ENCODE measurements at regions not wholly inside any gene's neighbourhood (a gene's known extent, or its start where the extent isn't known, plus 50 kb on each side); places are given as distances from the start of the nearest gene placed in this dataset.

DNA sequence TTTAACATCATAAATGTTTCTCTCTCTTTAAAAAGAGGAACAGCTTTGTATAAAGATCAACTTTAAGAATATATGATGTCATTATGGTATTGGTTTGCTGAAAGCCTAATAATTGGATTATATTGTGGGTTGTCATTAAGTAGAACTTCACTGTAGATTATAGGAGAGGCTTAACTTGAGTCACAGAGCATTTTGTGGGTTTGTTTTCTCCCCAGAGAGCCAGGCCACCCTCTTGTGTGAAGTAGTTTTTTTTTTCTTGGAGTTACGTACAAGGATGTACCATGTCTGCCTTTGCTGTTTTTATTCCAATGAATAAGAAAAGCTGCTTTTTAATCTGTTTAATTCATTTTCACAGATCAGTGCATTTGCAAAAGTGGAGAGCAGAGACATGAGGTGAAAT, 354.8 kb upstream of the TBL1XR1 start:
- Histone ChIP-seq H4K20me1 (ENCODE audit: insufficient read depth, low read length, poor library complexity, severe bottlenecking) (no peaks in the 10 kb centered on the region), H3K9ac (ENCODE audit: low read depth, low read length, poor library complexity, severe bottlenecking) (peak overlapping the region; percentile 55), H3K79me2 (ENCODE audit: insufficient read depth, low read length) (no peaks in the 10 kb centered on the region), H3K4me2 (ENCODE audit: low read depth, low read length, poor library complexity, severe bottlenecking) (peak overlapping the region; percentile 28), H3K9me3 (ENCODE audit: insufficient read depth, low read depth, low read length) (no peaks in the 10 kb centered on the region), H3K27me3 (ENCODE audit: insufficient read depth, low read length, poor library complexity, severe bottlenecking) (no peaks in the 10 kb centered on the region), H3K36me3 (ENCODE audit: insufficient read depth, low read length) (no peaks in the 10 kb centered on the region), H3K4me1 (ENCODE audit: insufficient read depth, low read length, poor library complexity, severe bottlenecking) (peaks cover 60% of the 10 kb centered on the region), H3K4me3 (ENCODE audit: low read length, poor library complexity, severe bottlenecking) (no peak overlapping the region), H3K9me2 (replicated peaks; ENCODE audit: low read depth, low read length) (no peaks in the 10 kb centered on the region), H2AFZ (ENCODE audit: low read length) (0 out of 2 replicates have a peak overlapping the region, but pooled peaks have one; percentile 91), H3F3A (ENCODE audit: low read depth) (peaks cover 5% of the 10 kb centered on the region; the same call in 1 of the 2 replicates)
- no peak for TF ChIP-seq EZH2phosphoT487 (IDR thresholded peaks at IDR 0.05; ENCODE audit: borderline replicate concordance)
- TF ChIP-seq, protein P1, sequence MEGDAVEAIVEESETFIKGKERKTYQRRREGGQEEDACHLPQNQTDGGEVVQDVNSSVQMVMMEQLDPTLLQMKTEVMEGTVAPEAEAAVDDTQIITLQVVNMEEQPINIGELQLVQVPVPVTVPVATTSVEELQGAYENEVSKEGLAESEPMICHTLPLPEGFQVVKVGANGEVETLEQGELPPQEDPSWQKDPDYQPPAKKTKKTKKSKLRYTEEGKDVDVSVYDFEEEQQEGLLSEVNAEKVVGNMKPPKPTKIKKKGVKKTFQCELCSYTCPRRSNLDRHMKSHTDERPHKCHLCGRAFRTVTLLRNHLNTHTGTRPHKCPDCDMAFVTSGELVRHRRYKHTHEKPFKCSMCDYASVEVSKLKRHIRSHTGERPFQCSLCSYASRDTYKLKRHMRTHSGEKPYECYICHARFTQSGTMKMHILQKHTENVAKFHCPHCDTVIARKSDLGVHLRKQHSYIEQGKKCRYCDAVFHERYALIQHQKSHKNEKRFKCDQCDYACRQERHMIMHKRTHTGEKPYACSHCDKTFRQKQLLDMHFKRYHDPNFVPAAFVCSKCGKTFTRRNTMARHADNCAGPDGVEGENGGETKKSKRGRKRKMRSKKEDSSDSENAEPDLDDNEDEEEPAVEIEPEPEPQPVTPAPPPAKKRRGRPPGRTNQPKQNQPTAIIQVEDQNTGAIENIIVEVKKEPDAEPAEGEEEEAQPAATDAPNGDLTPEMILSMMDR (conservative IDR thresholded peaks at IDR 0.05; ENCODE audit: low read length) = no peak

DNA sequence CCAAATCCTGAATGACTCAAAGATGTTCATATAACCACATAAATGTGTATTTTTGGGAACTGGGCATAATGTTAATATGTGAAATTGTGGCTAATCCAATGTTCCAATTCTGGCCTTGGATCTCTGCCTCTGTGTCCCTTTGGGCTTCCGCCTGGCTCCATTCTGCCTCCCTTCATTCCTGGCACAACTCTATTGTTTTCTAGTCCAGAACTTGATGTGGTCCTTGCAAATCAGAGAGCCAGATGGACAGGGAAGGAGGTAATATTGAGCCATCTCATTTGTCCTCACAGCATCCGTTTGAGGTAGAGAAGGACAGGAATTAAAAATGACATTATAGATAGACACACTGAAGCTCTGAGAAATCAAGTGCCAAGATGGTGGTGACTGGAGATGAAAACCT, 355.7 kb upstream of the TBL1XR1 start:
- H3K27me3 ChIP-seq (ENCODE audit: insufficient read depth, low read length, poor library complexity, severe bottlenecking) = no peaks in the 10 kb centered on the region
- peaks cover 5% of the 10 kb centered on the region; the same call in 1 of the 2 replicates for H3F3A ChIP-seq (ENCODE audit: low read depth)
- H3K4me1 ChIP-seq (ENCODE audit: insufficient read depth, low read length, poor library complexity, severe bottlenecking) = peaks cover 59% of the 10 kb centered on the region
- no peaks in the 10 kb centered on the region for H4K20me1 ChIP-seq (ENCODE audit: insufficient read depth, low read length, poor library complexity, severe bottlenecking)
- no peaks in the 10 kb centered on the region for H3K36me3 ChIP-seq (ENCODE audit: insufficient read depth, low read length)
- peak overlapping the region; percentile 51 for H3K4me2 ChIP-seq (ENCODE audit: low read depth, low read length, poor library complexity, severe bottlenecking)
- H2AFZ ChIP-seq (ENCODE audit: low read length) = peak overlapping the region; percentile 91
- no peaks in the 10 kb centered on the region for H3K79me2 ChIP-seq (ENCODE audit: insufficient read depth, low read length)
- H3K9ac ChIP-seq (ENCODE audit: low read depth, low read length, poor library complexity, severe bottlenecking) = peak overlapping the region; percentile 55
- H3K9me3 ChIP-seq (ENCODE audit: insufficient read depth, low read depth, low read length) = no peaks in the 10 kb centered on the region
- H3K9me2 ChIP-seq (replicated peaks; ENCODE audit: low read depth, low read length) = no peaks in the 10 kb centered on the region
- TF ChIP-seq EZH2phosphoT487 (IDR thresholded peaks at IDR 0.05; ENCODE audit: borderline replicate concordance) = no peak
- TF ChIP-seq, protein P1 (conservative IDR thresholded peaks at IDR 0.05; ENCODE audit: low read length) = no peak
- peak overlapping the region; percentile 28 for H3K4me3 ChIP-seq (ENCODE audit: low read length, poor library complexity, severe bottlenecking)

DNA sequence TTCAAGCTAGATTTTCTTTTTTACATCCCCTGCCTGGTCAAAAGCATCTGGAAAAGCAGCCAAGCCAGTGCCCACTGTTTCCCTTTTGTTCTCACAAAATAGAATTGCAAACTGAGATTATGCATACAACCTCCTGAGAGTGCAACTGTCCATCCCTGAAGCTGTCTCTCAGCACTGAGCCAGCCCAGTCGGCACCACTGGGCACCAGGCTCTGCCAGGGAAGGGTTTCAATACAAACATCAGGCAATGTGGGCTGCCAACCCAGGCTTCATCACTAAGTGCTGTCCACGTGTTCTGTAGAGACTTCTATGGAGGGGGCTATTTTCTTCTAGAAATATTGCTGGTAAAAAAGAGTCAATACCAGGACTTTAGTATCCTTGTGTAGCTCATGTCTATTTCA, 356.3 kb upstream of the TBL1XR1 start:
- Histone ChIP-seq H3K9me3 (ENCODE audit: insufficient read depth, low read depth, low read length) (no peaks in the 10 kb centered on the region), H3K4me3 (ENCODE audit: low read length, poor library complexity, severe bottlenecking) (peak overlapping the region; percentile 28), H4K20me1 (ENCODE audit: insufficient read depth, low read length, poor library complexity, severe bottlenecking) (no peaks in the 10 kb centered on the region), H3F3A (ENCODE audit: low read depth) (peaks cover 5% of the 10 kb centered on the region; the same call in 1 of the 2 replicates), H2AFZ (ENCODE audit: low read length) (peak overlapping the region; percentile 91), H3K36me3 (ENCODE audit: insufficient read depth, low read length) (no peaks in the 10 kb centered on the region), H3K9ac (ENCODE audit: low read depth, low read length, poor library complexity, severe bottlenecking) (peak overlapping the region; percentile 55), H3K9me2 (replicated peaks; ENCODE audit: low read depth, low read length) (no peaks in the 10 kb centered on the region), H3K27me3 (ENCODE audit: insufficient read depth, low read length, poor library complexity, severe bottlenecking) (no peaks in the 10 kb centered on the region), H3K79me2 (ENCODE audit: insufficient read depth, low read length) (no peaks in the 10 kb centered on the region), H3K4me1 (ENCODE audit: insufficient read depth, low read length, poor library complexity, severe bottlenecking) (peaks cover 57% of the 10 kb centered on the region), H3K4me2 (ENCODE audit: low read depth, low read length, poor library complexity, severe bottlenecking) (peak overlapping the region; percentile 51)
- no peak for TF ChIP-seq EZH2phosphoT487 (IDR thresholded peaks at IDR 0.05; ENCODE audit: borderline replicate concordance)
- TF ChIP-seq, protein P1 (conservative IDR thresholded peaks at IDR 0.05; ENCODE audit: low read length) = no peak

All from Loucy (cell line).